WI38 (cell line): ENCODE measurements at regions not wholly inside any gene's neighbourhood (a gene's known extent, or its start where the extent isn't known, plus 50 kb on each side); places are given as distances from the start of the nearest gene placed in this dataset.

Experiments used
- H3K4me3 ChIP-seq: 2 replicates; pipeline ENCODE4 v1.5.1; 2011; ENCODE audit warnings: low read depth, mild to moderate bottlenecking, control low read depth, low read length
- CTCF ChIP-seq: IDR thresholded peaks from 2 replicates; pipeline ENCODE4 v1.5.1; 2012; ENCODE audit warnings: low read depth, mild to moderate bottlenecking, control low read depth, low read length

- TF ChIP-seq CTCF, result no peak
- H3K4me3 ChIP-seq, result no peak overlapping the region
These were observed 674.8 kb upstream of the CITED2 start for GRCh38 chr6:140049251-140049650.

GRCh38 chr6:140048202-140048790, 673.8 kb upstream of the CITED2 start:
- H3K4me3 ChIP-seq, result no peak overlapping the region
- no peak for TF ChIP-seq CTCF

- H3K4me3 ChIP-seq, result no peak overlapping the region
- TF ChIP-seq CTCF, result no peak
These were observed 672.9 kb upstream of the CITED2 start for GRCh38 chr6:140047321-140047720.

- no peak for TF ChIP-seq CTCF
- H3K4me3 ChIP-seq, result no peak overlapping the region
These were observed 671.7 kb upstream of the CITED2 start for GRCh38 chr6:140046016-140046632.

- no peak for TF ChIP-seq CTCF
- H3K4me3 ChIP-seq, result no peak overlapping the region
These were observed 670.7 kb upstream of the CITED2 start for GRCh38 chr6:140045116-140045515.

- TF ChIP-seq CTCF, result no peak
These were observed 670.2 kb upstream of the CITED2 start for GRCh38 chr6:140044626-140045025.

GRCh38 chr6:140043762-140044378, 669.4 kb upstream of the CITED2 start:
- no peak overlapping the region for H3K4me3 ChIP-seq
- TF ChIP-seq CTCF, result no peak

More at GRCh38 chr6:140044626-140045025, 670.2 kb upstream of the CITED2 start:
- no peak overlapping the region for H3K4me3 ChIP-seq
